Activated T-helper 17 cell treated with anti-CD3 and anti-CD28 coated beads, Interleukin-2, amount 50 U/mL, for 72 hours (primary cell): ENCODE measurements at regions not wholly inside any gene's neighbourhood (a gene's known extent, or its start where the extent isn't known, plus 50 kb on each side); places are given as distances from the start of the nearest gene placed in this dataset.
"Not testable (repeated sequence)": the region's sequence is repeated elsewhere in the genome, so short reads cannot be mapped to it uniquely, and the experiment has no call there.

Source experiments
- ATAC-seq: fragments of 150-1000 bp; cut with Tn5 transposase; replicated peaks from 2 replicates; pipeline ENCODE4 v1.10.0; 2021; ENCODE audit warnings: mild to moderate bottlenecking, moderate library complexity
- H3K27ac Mint-ChIP-seq: one replicate; pipeline ENCODE4 v1.8.0; 2022; ENCODE audit warnings: mixed read lengths
- H3K27me3 Mint-ChIP-seq: one replicate; pipeline ENCODE4 v1.8.0; 2022; ENCODE audit warnings: mixed read lengths
- H3K36me3 Mint-ChIP-seq: one replicate; pipeline ENCODE4 v1.8.0; 2022; ENCODE audit warnings: low read depth, mild to moderate bottlenecking, mixed read lengths
- H3K4me1 Mint-ChIP-seq: one replicate; pipeline ENCODE4 v1.8.0; 2022; ENCODE audit warnings: mixed read lengths
- H3K4me3 Mint-ChIP-seq: one replicate; pipeline ENCODE4 v1.8.0; 2022; ENCODE audit warnings: mild to moderate bottlenecking, mixed read lengths
- H3K9me3 Mint-ChIP-seq: one replicate; pipeline ENCODE4 v1.8.0; 2022; ENCODE audit warnings: mixed read lengths

- Mint-ChIP-seq H3K9me3 (no peaks in the 10 kb centered on the region), H3K27ac (no peak overlapping the region), H3K36me3 (no peaks in the 10 kb centered on the region), H3K27me3 (peaks cover 6% of the 10 kb centered on the region), H3K4me1 (no peaks in the 10 kb centered on the region), H3K4me3 (no peak overlapping the region)
- no peak for ATAC-seq
Observed at GRCh38 chr15:87490666-87491065, 765.9 kb downstream of the NTRK3 start.

DNA sequence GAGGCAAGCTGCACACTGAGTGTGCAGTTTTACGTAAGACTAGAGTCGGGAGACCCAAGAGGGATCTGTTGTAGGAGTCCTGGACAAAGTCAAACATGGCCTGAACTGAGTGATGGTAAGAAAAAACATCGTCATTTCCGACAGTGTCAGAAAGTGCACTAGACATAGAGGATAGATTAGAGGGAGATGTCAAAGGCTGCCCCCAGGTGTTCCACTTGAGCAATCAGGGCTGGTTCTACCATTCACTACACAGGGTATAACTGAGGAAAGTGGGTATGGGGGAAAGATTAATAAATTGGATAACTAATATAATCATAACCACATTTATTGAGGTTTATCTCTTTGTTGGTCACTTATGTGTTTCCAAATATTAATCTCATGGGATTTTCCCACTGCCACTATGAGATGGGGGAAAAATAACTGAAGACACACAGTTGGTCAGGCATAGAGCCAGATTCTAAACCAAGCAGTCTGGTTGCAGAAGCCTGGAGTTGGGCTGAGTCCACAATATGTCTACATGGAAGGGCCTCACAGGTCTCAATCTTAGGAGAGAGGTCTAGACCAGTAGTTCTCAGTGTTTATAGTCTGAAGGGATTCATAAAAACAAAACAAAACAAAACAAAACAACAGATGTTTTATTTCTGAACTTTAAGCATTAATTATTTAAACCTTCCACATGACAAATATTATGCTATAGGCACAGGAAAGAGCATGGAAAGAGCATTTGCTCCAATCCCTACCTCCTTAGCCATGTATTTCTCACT lies 766.5 kb downstream of the NTRK3 start:
- Mint-ChIP-seq H3K27me3 (peaks cover under 1% of the 10 kb centered on the region), H3K4me1 (no peaks in the 10 kb centered on the region), H3K4me3 (no peak overlapping the region), H3K9me3 (no peaks in the 10 kb centered on the region), H3K27ac (no peak overlapping the region), H3K36me3 (no peaks in the 10 kb centered on the region)
- ATAC-seq = no peak

DNA sequence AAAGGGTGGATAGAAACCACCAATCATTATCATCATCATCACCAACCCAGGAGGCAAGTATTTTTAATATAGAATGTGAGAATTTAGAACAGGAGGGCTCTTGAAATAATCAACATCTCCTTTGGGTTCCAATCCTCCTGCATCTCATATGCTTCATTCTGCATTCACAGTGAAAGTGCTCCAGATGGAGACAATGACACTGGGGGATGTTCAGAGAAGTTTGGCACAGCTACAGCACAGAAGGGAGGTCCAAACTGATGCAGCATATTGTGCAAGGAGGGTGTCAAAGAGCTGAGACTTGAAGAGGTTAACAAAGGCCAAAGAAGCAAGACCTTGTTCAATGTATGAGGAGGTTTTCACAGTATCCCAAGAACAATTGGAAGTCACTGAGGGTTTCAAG lies 767.1 kb downstream of the NTRK3 start:
- no peaks in the 10 kb centered on the region for H3K36me3 Mint-ChIP-seq
- no peaks in the 10 kb centered on the region for H3K4me1 Mint-ChIP-seq
- no peaks in the 10 kb centered on the region for H3K9me3 Mint-ChIP-seq
- no peak overlapping the region for H3K27ac Mint-ChIP-seq
- no peak overlapping the region for H3K4me3 Mint-ChIP-seq
- ATAC-seq = no peak
- H3K27me3 Mint-ChIP-seq = no peaks in the 10 kb centered on the region

DNA sequence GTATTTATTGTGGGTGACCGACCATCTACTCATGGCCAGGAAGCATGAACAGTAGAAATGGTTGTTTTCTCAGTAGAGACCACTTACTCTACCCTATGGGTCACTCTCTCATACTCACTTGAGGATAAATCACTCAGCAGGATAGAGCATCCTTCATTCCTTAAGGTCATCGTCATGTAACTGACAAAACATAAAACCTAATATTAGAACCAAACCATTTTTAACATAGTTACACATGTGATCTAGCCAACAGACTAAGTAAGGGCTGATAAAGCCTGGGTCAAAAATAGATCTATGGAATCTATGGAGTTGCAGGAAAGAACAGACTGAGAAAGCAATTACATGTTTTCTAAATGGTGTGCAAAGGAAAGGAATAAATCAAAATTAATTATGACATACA lies 769.1 kb downstream of the NTRK3 start:
- Mint-ChIP-seq H3K36me3 (no peaks in the 10 kb centered on the region), H3K27ac (no peak overlapping the region), H3K4me1 (no peaks in the 10 kb centered on the region), H3K4me3 (no peak overlapping the region), H3K27me3 (no peaks in the 10 kb centered on the region), H3K9me3 (no peaks in the 10 kb centered on the region)
- ATAC-seq = no peak

- H3K27me3 Mint-ChIP-seq = peaks cover 4% of the 10 kb centered on the region
- H3K4me3 Mint-ChIP-seq = no peak overlapping the region
- H3K9me3 Mint-ChIP-seq = no peaks in the 10 kb centered on the region
- H3K4me1 Mint-ChIP-seq = no peaks in the 10 kb centered on the region
- ATAC-seq = no peak
- H3K27ac Mint-ChIP-seq = no peak overlapping the region
- H3K36me3 Mint-ChIP-seq = no peaks in the 10 kb centered on the region
Observed at GRCh38 chr15:87483468-87483867, 773.1 kb downstream of the NTRK3 start.

GRCh38 chr15:87481126-87481525 lies 775.4 kb downstream of the NTRK3 start:
- no peak overlapping the region for H3K4me3 Mint-ChIP-seq
- H3K4me1 Mint-ChIP-seq = no peaks in the 10 kb centered on the region
- H3K9me3 Mint-ChIP-seq = peaks cover 5% of the 10 kb centered on the region
- H3K36me3 Mint-ChIP-seq = no peaks in the 10 kb centered on the region
- ATAC-seq = no peak
- H3K27ac Mint-ChIP-seq = no peak overlapping the region
- H3K27me3 Mint-ChIP-seq = peaks cover 9% of the 10 kb centered on the region

GRCh38 chr15:87478687-87479072 lies 777.9 kb downstream of the NTRK3 start:
- H3K27ac Mint-ChIP-seq = no peak overlapping the region
- ATAC-seq = no peak
- no peak overlapping the region for H3K4me3 Mint-ChIP-seq
- H3K27me3 Mint-ChIP-seq = peaks cover 13% of the 10 kb centered on the region
- peaks cover 5% of the 10 kb centered on the region for H3K9me3 Mint-ChIP-seq
- no peaks in the 10 kb centered on the region for H3K4me1 Mint-ChIP-seq
- no peaks in the 10 kb centered on the region for H3K36me3 Mint-ChIP-seq

GRCh38 chr15:87477737-87478686 lies 778.5 kb downstream of the NTRK3 start:
- no peak overlapping the region for H3K27ac Mint-ChIP-seq
- ATAC-seq = no peak
- peaks cover 5% of the 10 kb centered on the region for H3K9me3 Mint-ChIP-seq
- peaks cover 13% of the 10 kb centered on the region for H3K27me3 Mint-ChIP-seq
- H3K4me3 Mint-ChIP-seq = no peak overlapping the region
- no peaks in the 10 kb centered on the region for H3K4me1 Mint-ChIP-seq
- no peaks in the 10 kb centered on the region for H3K36me3 Mint-ChIP-seq

GRCh38 chr15:87477026-87477425 lies 779.5 kb downstream of the NTRK3 start:
- Mint-ChIP-seq H3K27ac (no peak overlapping the region), H3K4me3 (no peak overlapping the region), H3K9me3 (peaks cover 5% of the 10 kb centered on the region), H3K36me3 (no peaks in the 10 kb centered on the region), H3K4me1 (no peaks in the 10 kb centered on the region), H3K27me3 (peaks cover 11% of the 10 kb centered on the region)
- no peak for ATAC-seq

GRCh38 chr15:87470923-87471322 lies 785.6 kb downstream of the NTRK3 start:
- peaks cover 3% of the 10 kb centered on the region for H3K27me3 Mint-ChIP-seq
- H3K27ac Mint-ChIP-seq = no peak overlapping the region
- ATAC-seq = no peak
- H3K9me3 Mint-ChIP-seq = no peaks in the 10 kb centered on the region
- H3K4me1 Mint-ChIP-seq = no peaks in the 10 kb centered on the region
- no peak overlapping the region for H3K4me3 Mint-ChIP-seq
- H3K36me3 Mint-ChIP-seq = no peaks in the 10 kb centered on the region

GRCh38 chr15:87463956-87464355 lies 792.6 kb downstream of the NTRK3 start:
- not testable (repeated sequence) for ATAC-seq, H3K4me3 Mint-ChIP-seq, H3K36me3 Mint-ChIP-seq, H3K4me1 Mint-ChIP-seq, H3K27ac Mint-ChIP-seq, H3K9me3 Mint-ChIP-seq
- H3K27me3 Mint-ChIP-seq = peaks cover 15% of the 10 kb centered on the region

DNA sequence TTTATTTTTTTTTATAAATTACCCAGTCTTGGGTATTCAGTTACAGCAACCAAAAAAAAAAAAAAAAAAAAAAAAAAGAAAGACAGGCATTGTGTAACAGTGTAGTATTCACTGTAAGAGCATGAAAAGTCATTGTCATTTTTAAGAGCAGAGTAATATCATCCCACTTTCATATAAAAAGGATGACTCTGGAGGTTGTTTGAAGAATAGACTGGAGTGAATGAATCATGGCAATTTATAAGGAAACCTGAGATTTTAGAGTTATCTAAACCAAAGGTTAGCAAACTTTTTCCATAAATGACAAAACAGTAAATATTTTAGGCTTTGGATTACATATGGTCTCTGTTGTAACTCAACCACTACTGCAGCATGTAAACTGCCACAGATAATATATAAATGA lies 794.9 kb downstream of the NTRK3 start:
- Mint-ChIP-seq H3K9me3 (no peaks in the 10 kb centered on the region), H3K4me1 (no peaks in the 10 kb centered on the region), H3K27ac (no peak overlapping the region), H3K27me3 (peaks cover 16% of the 10 kb centered on the region), H3K4me3 (no peak overlapping the region), H3K36me3 (no peaks in the 10 kb centered on the region)
- no peak for ATAC-seq

- Mint-ChIP-seq H3K9me3 (peaks cover 3% of the 10 kb centered on the region), H3K36me3 (no peaks in the 10 kb centered on the region), H3K4me3 (no peak overlapping the region), H3K27ac (no peak overlapping the region), H3K4me1 (no peaks in the 10 kb centered on the region), H3K27me3 (peaks cover 8% of the 10 kb centered on the region)
- ATAC-seq = no peak
Observed at GRCh38 chr15:87454860-87455259, 801.7 kb downstream of the NTRK3 start.

DNA sequence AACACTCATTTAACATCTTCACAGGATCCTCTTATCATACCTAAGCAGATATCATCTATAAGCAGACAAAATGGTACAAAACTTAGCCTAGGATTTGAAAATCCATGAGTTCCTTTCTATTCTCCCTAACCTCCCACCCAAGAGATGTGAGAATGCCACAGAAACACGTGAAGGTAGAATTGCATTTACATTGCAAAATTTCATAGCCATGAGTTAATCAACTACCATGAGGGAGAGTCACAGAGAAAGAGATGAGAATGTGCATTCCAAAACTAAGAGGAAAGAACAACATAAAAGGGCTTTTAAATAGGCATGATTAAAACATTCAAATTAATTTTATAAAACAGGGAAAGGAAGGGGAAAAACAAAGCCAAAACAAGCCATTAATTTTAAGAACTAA lies 806.2 kb downstream of the NTRK3 start:
- Mint-ChIP-seq H3K36me3 (no peaks in the 10 kb centered on the region), H3K4me1 (no peaks in the 10 kb centered on the region), H3K27ac (no peak overlapping the region), H3K9me3 (peaks cover 3% of the 10 kb centered on the region), H3K27me3 (peaks cover 11% of the 10 kb centered on the region), H3K4me3 (no peak overlapping the region)
- ATAC-seq = no peak

GRCh38 chr15:87439090-87439489 lies 817.4 kb downstream of the NTRK3 start:
- no peaks in the 10 kb centered on the region for H3K4me1 Mint-ChIP-seq
- H3K27ac Mint-ChIP-seq = no peak overlapping the region
- no peaks in the 10 kb centered on the region for H3K36me3 Mint-ChIP-seq
- no peak overlapping the region for H3K4me3 Mint-ChIP-seq
- peaks cover 7% of the 10 kb centered on the region for H3K27me3 Mint-ChIP-seq
- ATAC-seq = no peak
- H3K9me3 Mint-ChIP-seq = no peaks in the 10 kb centered on the region
